Panc1 (cell line): ENCODE measurements at regions not wholly inside any gene's neighbourhood (a gene's known extent, or its start where the extent isn't known, plus 50 kb on each side); places are given as distances from the start of the nearest gene placed in this dataset.

Experiments used
- POLR2AphosphoS5 ChIP-seq: IDR thresholded peaks from 2 replicates; pipeline ENCODE4 v1.6.1; 2012; ENCODE audit warnings: mild to moderate bottlenecking, low read depth, low read length, moderate library complexity
- TF ChIP-seq, protein P1 (sequence below): fragments of 450-650 bp; IDR thresholded peaks from 2 replicates; pipeline ENCODE4 v1.5.1; 2017; ENCODE audit warnings: mild to moderate bottlenecking

DNA sequence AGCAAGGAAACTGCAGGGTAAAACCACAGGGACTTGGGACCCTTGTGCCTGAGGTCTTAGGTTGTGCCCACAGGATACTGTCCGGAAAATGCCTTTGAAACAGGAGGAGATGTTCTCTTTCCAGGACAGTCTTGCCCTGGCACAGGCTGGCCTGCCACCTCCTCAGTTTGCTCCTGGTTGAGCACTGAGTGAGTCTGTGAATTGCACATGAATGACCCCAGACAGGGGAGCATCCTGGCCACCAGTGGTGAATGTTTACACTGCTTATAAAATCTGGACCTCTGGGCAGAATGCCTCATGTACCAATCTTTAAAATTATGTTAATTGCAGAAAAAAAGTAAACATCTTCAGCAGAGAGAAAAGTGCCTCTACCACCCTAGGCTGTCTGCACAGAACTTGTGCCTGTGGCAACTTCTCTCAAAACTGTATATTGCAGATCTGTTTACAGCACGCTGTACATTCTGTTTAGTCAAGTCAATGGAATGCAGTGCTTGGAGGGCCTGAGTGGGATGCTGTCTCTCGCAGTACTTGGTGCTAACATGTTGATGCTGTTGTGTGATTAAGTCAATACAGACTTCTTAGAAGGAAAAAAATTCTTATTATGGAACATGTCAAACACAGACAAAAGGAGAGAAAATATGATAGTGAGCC is 242.1 kb downstream of the SOD2 start:
- TF ChIP-seq, protein P1, sequence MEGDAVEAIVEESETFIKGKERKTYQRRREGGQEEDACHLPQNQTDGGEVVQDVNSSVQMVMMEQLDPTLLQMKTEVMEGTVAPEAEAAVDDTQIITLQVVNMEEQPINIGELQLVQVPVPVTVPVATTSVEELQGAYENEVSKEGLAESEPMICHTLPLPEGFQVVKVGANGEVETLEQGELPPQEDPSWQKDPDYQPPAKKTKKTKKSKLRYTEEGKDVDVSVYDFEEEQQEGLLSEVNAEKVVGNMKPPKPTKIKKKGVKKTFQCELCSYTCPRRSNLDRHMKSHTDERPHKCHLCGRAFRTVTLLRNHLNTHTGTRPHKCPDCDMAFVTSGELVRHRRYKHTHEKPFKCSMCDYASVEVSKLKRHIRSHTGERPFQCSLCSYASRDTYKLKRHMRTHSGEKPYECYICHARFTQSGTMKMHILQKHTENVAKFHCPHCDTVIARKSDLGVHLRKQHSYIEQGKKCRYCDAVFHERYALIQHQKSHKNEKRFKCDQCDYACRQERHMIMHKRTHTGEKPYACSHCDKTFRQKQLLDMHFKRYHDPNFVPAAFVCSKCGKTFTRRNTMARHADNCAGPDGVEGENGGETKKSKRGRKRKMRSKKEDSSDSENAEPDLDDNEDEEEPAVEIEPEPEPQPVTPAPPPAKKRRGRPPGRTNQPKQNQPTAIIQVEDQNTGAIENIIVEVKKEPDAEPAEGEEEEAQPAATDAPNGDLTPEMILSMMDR, result no peak
- no peak for TF ChIP-seq POLR2AphosphoS5
